EH (cell line): ENCODE measurements at regions not wholly inside any gene's neighbourhood (a gene's known extent, or its start where the extent isn't known, plus 50 kb on each side); places are given as distances from the start of the nearest gene placed in this dataset.
"Not testable (repeated sequence)": the region's sequence is repeated elsewhere in the genome, so short reads cannot be mapped to it uniquely, and the experiment has no call there.

Experiments
- DNase-seq: peaks from one replicate; pipeline ENCODE4 v3.0.0-alpha.2; 2015; ENCODE audit warnings: low read depth

DNA sequence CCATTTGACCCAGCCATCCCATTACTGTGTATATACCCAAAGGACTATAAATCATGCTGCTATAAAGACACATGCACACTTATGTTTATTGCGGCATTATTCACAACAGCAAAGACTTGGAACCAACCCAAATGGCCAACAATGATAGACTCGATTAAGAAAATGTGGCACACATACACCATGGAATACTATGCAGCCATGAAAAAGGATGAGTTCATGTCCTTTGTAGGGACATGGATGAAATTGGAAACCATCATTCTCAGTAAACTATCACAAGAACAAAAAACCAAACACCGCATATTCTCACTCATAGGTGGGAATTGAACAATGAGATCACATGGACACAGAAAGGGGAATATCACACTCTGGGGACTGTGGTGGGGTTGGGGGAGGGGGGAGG lies 242.7 kb upstream of the FOXF1 start:
- not testable (repeated sequence) for DNase-seq

DNA sequence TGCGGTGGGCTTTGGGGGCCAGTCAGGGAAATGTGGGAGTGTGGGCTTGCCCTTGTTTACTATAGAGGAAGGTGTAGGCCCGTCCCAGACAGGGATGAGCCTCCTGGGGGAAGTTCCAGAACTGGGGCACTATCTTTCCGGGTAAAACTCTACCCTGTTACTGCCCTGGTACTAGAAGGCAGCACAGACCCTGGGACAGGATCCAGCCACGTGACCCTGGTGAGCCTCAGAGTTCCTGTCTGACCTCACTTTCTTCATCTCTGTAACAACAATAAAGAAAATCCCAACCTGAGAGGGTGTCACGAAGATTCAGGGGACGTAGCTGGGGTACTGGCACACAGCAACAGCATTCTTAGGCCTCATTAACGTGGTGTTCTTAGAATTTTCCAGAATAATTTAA lies 239.6 kb upstream of the FOXF1 start:
- DNase-seq, result no peak

DNA sequence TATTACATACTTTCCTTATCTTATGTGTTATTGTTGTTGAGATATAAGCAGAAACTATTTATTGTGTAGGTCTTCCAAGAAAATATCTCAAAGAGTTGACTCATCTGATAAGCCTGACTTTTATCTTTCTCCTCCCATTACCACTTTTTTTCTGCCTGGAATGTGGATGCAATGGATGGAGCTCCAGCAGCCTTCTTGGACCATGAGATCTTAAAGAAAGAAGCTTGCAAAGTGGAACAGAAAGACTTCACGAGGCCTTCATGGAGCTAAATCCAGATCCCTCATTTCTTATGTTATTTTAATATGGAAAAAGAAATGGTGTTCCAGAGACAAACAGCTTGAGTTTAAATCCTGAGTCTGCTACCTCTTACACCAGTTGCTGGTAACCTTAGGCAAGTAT lies 237.6 kb upstream of the FOXF1 start:
- DNase-seq, result no peak

DNA sequence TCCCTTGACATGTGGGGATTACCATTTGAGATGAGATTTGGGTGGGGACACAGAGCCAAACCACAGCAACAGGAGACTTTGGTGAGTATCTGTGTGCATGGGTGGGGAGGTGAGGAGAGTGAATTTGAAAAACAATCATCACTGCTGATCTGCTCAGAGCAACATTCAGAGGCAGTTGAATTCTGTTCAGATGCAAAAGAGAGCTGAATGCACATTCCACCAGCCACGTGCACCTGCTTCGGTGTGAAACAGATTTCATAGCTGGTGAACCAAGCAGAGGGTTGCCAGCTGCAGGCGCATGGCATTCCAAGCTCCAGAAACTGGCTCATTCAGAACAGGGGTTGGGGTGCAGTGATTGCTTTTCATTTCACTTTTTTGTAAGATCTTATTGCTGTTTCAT lies 233.1 kb upstream of the FOXF1 start:
- DNase-seq, result no peak

DNA sequence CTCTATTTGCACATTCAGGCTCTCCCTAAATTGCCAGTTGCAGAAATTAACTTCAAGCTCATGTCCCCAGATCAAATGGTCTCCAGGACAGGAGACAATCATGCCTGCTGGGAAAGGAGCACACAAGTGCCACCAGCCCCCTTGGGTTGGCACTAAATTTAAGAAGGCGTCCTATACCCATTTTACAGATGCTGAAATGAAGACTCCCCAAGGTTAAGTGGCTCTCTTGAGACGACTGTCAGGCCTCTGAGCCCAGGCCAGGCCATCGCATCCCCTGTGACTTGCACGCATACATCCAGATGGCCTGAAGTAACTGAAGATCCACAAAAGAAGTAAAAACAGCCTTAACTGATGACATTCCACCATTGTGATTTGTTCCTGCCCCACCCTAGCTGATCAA lies 232.5 kb upstream of the FOXF1 start:
- not testable (repeated sequence) for DNase-seq

DNA sequence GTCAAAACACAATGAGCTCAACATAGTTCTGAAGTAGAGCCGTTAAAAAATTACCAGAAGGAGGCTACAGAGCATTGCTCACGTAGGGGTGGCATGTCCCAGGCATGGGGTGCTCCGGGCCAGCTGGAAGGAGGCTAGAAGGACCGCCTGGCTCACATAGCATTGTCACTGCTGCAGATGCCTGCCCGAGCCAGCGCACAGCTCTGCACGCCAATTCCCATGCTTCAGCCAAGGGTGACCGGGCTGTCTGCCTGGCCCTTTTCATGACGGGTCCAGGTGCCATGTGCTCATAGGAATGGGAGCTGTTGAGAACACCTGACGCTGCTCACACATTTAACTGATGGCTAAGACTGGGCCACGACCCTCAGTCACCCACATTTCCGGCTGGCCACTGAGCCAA lies 228.9 kb upstream of the FOXF1 start:
- no peak for DNase-seq

DNA sequence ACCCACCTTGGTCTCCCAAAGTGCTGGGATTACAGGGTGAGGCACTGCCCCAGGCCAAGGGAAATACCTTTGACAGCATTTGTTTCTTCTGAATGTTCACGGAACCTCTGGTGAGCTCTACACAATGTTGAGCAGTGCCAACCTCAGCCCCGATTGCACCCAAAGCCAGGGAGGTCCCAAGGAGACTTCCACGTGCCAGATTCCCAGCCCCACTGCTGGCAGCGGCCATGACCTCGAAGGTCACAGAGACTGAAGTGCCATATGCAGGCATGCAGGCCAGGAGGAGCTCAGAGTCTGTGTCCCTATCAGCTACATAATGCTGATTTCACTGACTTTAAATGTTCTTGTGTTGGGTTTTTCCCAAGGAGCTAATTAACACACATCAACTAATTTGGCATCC lies 226.4 kb upstream of the FOXF1 start:
- no peak for DNase-seq

DNA sequence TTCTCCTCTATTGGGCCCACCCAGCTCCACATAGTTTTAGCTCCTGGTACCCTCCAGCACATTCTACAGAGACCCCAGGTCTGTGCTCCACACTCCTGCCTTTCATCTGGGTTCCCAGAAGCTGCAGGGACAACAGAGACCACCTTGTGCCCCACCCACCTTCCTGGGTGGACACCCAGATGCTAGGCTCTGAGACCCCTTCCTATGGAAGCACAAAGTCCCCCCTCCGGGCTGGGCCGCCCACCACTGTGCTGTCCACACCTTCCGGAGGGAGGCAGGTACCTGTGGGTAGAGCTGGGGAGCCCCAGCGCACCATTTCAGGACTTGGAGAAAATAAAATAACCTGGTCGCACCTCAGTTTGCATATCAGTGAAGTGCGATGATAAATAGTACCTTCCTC lies 224.9 kb upstream of the FOXF1 start:
- DNase-seq, result no peak

DNA sequence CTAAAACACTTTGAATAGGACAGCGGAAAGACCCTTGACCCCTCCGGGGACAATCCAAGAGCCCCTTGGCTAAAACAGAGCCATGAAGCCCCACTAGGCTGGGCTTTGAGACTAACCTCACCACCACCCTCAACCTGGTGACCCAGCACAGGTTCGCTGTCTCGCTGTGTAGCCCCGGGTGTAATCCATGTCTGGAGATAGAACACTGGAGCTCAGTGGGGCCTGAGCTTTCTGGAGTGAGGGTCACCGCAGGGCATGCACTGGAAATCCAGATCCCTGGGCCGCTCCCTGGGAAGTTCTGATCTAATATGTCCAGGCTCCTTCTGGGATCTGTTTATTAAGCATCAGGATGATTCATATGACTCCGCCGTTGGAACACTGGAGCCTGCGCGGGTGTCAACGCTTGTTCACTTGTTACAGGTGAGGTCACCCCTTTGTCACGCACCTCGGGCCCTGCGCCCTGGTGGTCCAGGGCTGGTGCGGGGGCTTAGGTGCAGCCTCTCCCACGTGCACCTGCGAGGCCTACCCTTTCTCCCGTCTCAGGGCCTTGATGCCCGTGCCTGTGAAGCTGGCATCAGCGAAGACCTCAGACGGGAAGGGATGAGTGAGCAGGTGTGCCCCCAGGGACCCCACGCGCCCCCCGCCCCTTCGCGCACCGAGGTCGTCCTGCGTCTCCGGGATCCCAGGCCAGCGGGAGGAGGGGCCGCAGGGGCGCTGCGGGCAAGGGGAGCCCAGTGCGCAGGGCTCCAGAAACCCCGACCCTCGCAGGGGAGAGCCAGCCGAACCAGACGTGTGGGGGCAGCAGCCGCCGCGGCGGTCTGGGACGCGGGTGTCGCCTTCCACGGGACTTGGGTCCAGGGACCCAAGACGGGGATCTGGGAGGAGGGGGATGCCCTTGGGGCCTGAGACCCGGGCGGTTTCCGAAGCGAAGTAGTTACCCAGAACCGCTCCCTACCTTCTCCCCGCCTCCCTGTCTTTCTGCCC lies 224.1 kb upstream of the FOXF1 start:
- DNase-seq, result peak; percentile 16

DNA sequence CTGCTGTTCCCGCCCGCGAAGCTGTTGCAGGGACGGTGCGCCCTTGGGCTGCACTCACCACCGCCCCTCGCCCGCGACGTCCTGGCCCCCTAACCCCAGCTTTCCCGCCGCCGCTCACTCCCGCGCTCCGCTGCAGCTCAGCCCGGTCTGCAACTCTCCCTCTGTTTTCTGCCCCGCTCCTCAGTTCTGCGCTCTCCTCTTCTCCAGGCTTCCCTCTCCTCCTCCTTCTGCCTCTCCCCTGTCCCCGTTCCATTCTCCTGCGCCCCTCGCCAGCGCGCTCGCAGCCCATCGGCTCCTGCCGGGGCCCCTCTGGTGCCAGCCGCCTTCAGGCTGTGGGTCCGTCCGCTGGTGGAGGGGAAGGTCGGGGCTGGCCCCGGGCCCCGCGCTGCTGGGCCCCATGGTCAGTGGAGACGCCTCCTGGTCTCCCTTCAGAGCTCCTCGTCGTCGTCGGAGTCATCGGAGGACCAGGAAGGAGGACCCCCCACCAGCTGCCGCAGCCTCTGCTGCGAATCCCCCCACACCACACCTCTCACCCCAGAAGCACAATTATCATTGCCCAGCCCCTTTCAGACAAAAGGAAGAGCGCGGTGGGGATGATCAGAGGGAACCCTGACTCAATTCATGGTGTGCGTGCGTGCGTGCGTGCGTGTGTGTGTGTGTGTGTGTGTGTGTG lies 223.2 kb upstream of the FOXF1 start:
- DNase-seq, result no peak

DNA sequence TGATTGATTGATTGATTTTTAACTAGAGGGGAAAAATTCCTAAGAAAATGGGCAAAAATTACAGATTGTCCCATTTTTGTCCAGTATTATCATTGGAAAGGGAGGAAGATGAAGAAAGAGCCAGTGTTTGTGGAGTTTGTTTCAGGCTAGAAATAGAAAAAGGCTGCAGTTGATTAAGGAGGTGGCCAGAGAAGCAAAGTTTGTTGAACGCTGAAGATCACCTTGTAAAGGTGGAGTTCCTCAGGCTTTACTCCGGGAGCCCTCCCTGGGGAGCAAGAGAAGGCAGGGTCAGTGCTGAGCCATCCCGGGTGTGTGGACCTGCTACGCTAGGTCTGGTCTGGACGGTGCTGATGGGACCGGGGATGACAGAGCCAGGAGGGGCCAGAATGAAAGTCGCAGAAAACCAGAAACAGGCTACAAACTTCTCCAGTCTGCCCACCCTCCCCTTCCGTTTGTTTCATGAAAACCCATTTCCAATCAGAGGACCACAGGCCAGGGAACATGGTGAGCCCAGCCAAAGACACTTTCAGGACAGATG lies 222.6 kb upstream of the FOXF1 start:
- no peak for DNase-seq

DNA sequence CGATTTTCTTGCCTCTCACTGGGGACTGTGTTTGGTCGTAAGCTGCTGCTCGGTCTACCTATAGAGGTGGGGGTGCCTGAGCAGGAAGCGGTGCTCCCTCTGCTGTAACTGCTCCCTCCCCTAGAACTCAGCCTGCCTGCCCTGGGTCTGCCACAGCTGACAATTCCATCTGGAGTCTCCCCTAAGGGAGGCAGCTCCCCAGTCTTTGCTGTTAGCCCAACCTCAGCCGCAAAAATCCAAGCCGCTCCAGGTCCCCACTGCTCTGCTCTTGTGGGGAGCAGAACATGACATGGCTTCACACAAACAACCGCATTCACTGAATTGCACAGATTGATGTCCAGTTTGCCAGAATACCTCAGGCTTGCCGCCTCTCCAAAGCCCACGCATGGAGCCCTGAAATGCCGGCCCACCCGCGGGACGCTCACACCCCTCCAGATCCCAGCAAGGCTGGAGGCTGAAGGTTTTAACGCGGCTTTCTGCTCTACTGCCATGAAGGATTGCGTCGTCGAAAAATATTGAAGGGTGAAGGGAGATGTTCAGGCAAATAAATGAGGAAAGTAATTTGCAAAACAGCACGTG lies 221.5 kb upstream of the FOXF1 start:
- DNase-seq, result no peak

DNA sequence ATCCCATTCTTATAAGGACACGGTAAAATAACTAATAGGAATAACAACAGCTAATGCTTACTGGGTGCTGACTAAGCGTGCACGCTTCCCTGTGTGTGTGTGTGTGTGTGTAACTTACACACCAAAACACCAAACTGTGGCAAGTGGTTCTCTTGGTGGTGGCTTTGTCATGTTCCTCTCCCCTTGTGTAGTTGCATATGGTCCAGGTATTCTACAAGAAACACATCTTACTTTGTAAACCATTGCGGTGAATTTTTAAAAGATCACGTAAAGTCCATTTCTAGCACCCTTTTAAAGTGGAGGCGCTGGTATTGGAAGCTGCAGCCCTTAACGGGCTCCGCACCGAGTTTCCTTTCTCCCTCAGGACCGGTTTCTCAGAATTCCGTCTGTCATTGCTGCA lies 221.0 kb upstream of the FOXF1 start:
- no peak for DNase-seq

DNA sequence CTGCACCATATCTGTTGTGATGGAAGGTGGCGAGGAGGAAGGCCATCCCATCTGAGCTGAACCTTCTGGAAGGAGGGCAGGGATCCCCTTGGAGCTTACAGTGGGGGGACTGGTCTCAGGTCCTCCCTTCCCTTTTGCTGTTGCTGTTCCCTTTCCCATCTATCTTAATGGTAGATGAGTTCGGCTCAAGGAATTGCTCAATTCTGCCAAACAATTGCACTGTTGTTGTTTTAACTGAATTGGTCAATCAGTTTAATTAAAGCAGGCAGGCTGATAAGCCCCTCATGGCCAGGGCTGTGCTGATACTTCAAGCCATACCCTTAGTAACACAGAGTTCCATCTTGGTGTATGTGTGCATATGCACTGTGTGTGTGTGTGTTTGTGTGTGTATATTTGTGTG lies 220.4 kb upstream of the FOXF1 start:
- no peak for DNase-seq

DNA sequence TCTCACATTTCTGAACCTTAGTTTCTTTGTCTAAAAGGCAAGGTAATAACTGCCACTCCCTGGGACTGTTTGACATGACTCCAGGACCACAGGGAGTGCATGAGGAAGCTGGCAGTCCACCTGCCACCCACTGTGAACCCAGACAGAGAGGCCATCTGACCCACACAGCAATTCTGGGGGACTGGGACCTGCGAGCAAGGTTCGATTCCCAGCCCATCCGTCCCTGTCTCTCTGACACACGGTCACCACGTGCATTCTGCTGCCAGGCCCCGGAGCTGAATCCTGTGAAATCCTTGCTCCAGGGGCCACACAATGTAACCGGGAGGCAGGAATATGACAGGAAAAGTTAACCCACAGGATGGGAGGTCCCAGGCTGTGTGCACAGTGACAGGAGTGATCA lies 218.8 kb upstream of the FOXF1 start:
- DNase-seq, result no peak

DNA sequence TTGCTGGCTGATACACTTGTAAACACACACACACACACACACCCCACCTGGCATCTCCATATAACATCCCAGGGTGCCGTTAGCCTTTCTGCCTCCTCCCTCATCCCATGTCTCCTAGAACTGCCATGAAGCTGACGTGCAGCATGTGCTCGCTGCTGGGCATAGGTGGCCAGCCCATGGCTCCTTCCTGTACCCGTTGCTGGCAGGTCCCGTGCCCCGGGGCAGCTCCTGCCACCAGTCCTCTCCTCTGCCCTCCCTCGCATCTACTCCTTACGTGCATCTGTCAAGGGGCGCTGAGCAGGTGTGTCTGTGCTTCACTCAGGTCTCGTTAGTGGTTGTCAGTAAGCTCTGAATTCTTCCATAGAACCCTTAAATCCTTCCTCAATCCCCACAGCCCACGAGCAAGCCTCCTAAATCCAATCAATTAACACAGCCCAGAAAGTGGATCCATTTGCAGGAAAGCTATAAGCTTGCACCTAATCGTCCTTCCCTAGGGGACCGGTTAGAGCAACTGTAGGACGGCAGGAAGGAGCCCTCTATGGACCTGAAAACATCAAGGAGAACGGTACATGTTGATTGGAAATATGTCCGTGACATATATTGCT lies 218.1 kb upstream of the FOXF1 start:
- DNase-seq, result no peak

DNA sequence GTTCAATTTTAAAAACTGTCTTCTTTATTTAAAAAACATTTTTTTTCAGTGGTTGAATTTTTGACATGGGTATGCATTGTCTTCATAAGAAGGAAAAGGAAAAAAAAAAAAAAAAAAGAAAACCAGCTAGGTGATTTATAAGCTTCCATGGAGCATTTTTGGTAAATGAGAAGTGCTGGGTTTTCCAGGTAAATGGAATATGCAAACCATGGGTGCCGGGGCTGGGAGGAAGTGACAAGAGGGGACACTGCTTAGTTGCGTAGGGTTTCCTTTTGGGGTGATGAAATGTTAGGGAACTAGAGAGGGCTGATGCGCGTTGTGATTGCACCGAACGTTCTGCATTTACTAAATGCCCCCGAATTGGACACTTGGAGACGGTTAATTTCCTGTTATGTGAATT lies 217.4 kb upstream of the FOXF1 start:
- DNase-seq, result no peak

DNA sequence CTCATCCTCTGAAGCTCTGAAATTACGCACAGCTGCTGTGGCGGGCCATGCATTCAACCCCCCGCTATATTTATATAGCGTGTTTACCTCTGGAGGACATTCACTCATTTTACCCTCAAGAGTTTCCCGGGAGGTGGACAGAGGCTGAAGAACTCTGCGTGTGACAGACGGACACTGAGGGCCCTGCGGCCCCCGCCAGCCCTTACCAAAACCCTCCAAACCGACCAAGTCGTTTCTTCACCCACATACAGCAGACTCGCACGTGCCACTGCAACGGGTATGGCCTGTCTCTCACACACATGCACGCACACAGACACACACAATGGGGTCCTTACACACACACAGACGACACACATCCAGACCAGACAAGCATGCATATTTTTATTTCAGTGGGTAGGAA lies 216.4 kb upstream of the FOXF1 start:
- no peak for DNase-seq

DNA sequence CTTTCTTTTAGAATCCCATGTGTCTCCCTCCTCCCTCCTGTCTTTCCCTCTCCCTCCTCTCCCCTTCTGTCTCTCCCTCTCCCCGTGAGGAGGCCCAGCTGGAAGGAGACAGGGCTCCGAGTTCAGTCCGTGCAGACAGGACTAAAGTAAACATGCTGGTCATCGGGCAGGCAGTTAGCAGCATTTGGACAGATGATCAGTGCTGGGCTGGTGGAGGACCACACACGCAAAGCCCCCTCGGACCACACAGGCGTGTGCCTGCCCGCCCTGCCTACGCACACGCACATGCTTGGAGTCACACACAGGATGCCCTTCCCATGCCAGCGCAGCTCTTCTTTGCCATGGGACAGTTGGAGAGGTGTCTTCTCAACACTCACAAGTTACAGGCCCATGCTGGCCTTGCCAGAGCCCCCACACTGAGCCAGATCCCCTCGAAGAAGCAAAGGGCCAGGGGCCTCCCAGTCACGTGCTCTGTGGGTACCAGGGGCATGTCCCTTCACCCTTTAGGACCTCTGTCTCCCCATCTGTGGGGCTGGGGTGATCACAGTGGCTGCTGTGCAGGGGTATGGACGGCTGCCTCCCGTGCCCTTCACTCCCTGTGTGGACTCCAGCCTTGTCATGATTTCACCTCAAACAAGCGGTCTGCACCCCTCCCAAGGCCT lies 215.7 kb upstream of the FOXF1 start:
- DNase-seq, result peak; percentile 9

DNA sequence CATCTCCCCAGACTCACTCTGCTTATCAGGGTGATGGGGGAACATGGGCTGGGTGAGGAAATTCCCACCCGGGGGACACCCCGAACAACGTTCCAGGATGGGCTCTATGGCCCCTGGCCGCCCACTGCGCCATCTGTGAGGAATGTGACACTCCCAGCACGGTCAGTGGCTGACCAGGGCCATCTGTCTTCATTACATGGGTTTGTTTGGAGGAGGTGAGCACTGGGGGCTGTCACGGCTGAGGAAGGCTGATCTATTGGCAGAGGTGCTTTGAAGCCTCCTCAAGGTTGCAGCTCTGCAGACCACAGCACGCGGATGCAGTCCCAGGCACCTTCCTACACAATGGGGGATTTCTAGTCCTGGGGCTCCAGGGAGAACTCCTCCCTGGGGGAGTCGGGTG lies 214.1 kb upstream of the FOXF1 start:
- no peak for DNase-seq

DNA sequence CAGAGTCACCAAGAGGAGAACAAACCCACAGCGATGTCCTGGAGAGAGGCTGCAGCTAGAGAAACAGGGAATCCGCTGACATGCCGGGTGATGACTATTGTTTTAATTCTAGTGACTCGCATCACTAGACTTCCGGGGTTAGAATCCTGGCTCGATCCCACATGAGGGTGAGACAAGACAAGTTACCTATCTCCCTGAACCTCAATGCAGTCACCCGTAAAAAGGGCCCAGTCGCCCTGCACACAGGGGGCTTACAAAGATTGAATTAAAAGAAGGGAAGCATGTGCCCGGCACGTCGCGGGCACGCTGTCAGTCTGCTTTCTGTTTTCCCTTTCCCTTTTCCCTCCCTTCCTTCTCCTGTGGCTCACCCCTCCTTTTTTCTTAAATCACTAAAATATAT lies 212.9 kb upstream of the FOXF1 start:
- DNase-seq, result peak; percentile 67
